Ovary (tissue), 7 donors: ENCODE measurements at regions not wholly inside any gene's neighbourhood (a gene's known extent, or its start where the extent isn't known, plus 50 kb on each side); places are given as distances from the start of the nearest gene placed in this dataset.

Source experiments
- DNase-seq, 5 donors: peaks; one replicate each; pipeline ENCODE4 v3.0.0-alpha.2; 2019 to 2020
- H3K27ac ChIP-seq, 2 donors: fragments of 200-600 bp; one replicate each; pipeline versions ENCODE4 v1.5.1 to v1.8.0; 2019 to 2022
- H3K27me3 ChIP-seq: fragments of 200-600 bp; one replicate; pipeline ENCODE4 v1.8.0; 2022
- H3K36me3 ChIP-seq: fragments of 200-600 bp; sonication (generic); one replicate; pipeline ENCODE4 v1.5.1; 2019
- H3K4me1 ChIP-seq: one replicate; pipeline ENCODE4 v1.8.1; 2013; ENCODE audit warnings: mild to moderate bottlenecking, moderate library complexity; ENCODE audit not compliant: insufficient read depth
- H3K4me3 ChIP-seq: fragments of 200-600 bp; sonication (generic); one replicate; pipeline ENCODE4 v1.5.1; 2017
- H3K9me3 ChIP-seq, 2 donors: fragments of 200-600 bp in 1 of 2; sonication (generic) in 1 of 2; one replicate each; pipeline versions ENCODE4 v1.5.1 to v1.8.1; 2013 to 2019; ENCODE audit warnings: mild to moderate bottlenecking in 1 of 2, moderate library complexity in 1 of 2
- EP300 ChIP-seq: sonication (generic); formaldehyde crosslinking; IDR thresholded peaks from one replicate; pipeline ENCODE4 v1.6.1; 2017; ENCODE audit warnings: antibody characterized with exemption
- POLR2A ChIP-seq: fragments of 450-650 bp; IDR thresholded peaks from one replicate; pipeline ENCODE4 v1.6.1; 2017; ENCODE audit warnings: antibody characterized with exemption, mild to moderate bottlenecking, moderate library complexity
- WGBS, 3 donors: extraction: QIAGEN DNeasy Blood & Tissue Kit in 1 of 3; methylation state at CpG; one replicate each; pipeline versions ENCODE4 v1.1.5 to v1.1.7; 2013 to 2017; 5-methylcytosine and 5-hydroxymethylcytosine counted together
- intact Hi-C, 4 donors: fragments of 100-400 bp; cut with DNase I; formaldehyde crosslinking; loops; one replicate each; pipeline versions ENCODE4 v1.11.0 to v1.15.1; 2022 to 2023
- TF ChIP-seq, protein P1 (sequence below), 3 donors: fragments of 450-650 bp in 2 of 3; fragments of 200-600 bp in 1 of 3; IDR thresholded peaks; one replicate each; pipeline versions ENCODE4 v1.5.1 to v1.8.0; 2016 to 2022; ENCODE audit warnings: antibody characterized with exemption in 3 of 3, mild to moderate bottlenecking in 1 of 3
- donor health status: DM: no; HTN: no; CAD: no; lungs with moderate emphysema.
- donor health status: DM: no; HTN: no; CAD: no.
- donor health status: Bipolar disorder and iron deficiency.
- donor health status: DM: no; HTN: no; CAD: no.
- donor health status: DM: yes; HTN: yes; CAD: no.

DNA sequence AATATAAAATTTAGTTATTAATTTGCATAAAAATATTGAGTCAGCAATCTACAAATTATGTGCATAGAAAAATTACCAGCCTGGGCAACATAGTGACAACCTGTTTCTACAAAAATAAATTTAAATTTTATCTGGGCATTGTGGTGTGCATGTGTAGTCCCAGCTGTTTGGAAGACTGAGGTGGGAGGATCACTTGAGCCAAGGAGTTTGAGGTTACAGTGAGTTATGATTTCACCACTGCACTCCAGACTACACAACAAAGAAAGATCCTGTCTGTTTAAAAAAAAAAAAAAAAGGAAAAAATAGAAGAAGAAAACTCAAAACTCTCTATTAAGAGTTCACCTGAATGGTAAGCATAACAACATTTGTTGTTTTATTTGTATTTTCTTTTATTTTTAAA, 1048.4 kb upstream of the CDH2 start:
- Histone ChIP-seq H3K4me3 (no peak overlapping the region), H3K36me3 (no peaks in the 10 kb centered on the region), H3K27ac (no peak overlapping the region), H3K27me3 (no peaks in the 10 kb centered on the region), H3K9me3 (no peaks in the 10 kb centered on the region), H3K4me1 (no peaks in the 10 kb centered on the region)
- TF ChIP-seq, protein P1, sequence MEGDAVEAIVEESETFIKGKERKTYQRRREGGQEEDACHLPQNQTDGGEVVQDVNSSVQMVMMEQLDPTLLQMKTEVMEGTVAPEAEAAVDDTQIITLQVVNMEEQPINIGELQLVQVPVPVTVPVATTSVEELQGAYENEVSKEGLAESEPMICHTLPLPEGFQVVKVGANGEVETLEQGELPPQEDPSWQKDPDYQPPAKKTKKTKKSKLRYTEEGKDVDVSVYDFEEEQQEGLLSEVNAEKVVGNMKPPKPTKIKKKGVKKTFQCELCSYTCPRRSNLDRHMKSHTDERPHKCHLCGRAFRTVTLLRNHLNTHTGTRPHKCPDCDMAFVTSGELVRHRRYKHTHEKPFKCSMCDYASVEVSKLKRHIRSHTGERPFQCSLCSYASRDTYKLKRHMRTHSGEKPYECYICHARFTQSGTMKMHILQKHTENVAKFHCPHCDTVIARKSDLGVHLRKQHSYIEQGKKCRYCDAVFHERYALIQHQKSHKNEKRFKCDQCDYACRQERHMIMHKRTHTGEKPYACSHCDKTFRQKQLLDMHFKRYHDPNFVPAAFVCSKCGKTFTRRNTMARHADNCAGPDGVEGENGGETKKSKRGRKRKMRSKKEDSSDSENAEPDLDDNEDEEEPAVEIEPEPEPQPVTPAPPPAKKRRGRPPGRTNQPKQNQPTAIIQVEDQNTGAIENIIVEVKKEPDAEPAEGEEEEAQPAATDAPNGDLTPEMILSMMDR (IDR thresholded peaks at IDR 0.05): no peak
- TF ChIP-seq EP300: no peak
- TF ChIP-seq POLR2A: no peak
- intact Hi-C loops: no loop called here
- no peak for DNase-seq

DNA sequence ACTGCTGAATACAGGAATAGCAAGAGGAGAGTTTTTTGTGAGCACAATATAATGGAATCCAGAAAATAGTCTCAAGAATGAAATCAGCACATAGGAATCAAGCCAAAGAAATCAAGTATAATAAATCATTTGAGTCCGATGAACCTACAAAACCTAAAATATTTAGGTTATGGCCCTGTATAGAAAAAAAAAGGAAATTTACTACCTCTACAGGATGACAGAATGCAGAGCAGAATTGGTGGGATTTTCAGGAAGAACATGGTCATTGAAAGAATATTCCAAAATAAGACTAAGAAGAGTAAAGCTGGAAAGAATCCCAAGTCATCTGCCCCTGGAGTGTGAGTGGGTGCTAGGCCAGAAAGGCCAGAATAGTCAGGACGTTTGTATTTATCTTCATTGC, 1041.2 kb upstream of the CDH2 start:
- 48 to 60% (median 56%) methylated on average over 2 of the region's 2 CpGs for WGBS, 3 donors
- Histone ChIP-seq H3K9me3 (no peaks in the 10 kb centered on the region), H3K4me3 (no peak overlapping the region), H3K4me1 (no peaks in the 10 kb centered on the region), H3K36me3 (no peaks in the 10 kb centered on the region), H3K27me3 (no peaks in the 10 kb centered on the region), H3K27ac (no peak overlapping the region)
- intact Hi-C loops: no loop called here
- no peak for TF ChIP-seq EP300
- TF ChIP-seq, protein P1 (IDR thresholded peaks at IDR 0.05): no peak
- DNase-seq: no peak

DNA sequence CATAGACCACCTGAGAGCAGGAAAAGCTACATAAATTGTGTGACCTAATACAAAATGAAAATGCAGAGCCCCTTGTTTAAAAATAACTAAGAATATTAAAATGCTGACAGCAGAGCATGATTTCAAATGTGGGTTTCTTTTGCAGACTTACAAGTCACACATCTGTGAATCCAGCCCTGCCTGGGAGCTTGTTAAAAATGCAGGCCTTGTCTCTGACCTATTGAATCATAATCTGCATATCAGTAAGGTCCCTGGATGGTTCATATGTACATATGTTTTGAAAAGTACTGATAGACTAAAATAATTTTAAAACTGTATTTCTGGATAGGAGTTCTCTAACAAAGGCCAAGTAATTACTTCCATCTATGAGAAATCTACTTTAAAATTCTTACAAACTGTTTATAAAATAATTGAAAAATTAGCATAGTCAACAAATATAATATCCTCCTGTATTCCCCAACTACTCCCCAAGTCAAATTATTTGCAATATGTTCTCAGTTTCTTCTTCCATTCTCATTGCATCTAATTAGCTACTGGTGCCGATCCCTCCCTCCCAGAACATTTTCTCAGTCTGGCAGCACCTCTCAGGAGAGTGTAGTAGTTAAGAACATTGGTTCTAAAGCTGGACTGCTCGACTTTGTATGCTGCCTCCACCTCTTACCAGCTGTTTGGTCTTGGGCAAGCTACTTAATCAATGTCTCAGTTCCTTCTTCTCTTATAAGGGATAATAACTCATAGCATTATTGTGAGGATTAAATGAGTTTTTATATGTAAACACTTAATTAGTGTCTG, 1040.4 kb upstream of the CDH2 start:
- no peaks in the 10 kb centered on the region for H3K9me3 ChIP-seq
- 68 to 76% (median 74%) methylated on average over 2 of the region's 2 CpGs for WGBS, 3 donors
- no peaks in the 10 kb centered on the region for H3K27me3 ChIP-seq
- no peaks in the 10 kb centered on the region for H3K4me1 ChIP-seq
- no peaks in the 10 kb centered on the region for H3K36me3 ChIP-seq
- H3K4me3 ChIP-seq: no peak overlapping the region
- no peak for DNase-seq
- intact Hi-C loops: no loop called here
- no peak overlapping the region for H3K27ac ChIP-seq
- no peak for TF ChIP-seq EP300
- no peak for TF ChIP-seq POLR2A
- TF ChIP-seq, protein P1 (IDR thresholded peaks at IDR 0.05): no peak

DNA sequence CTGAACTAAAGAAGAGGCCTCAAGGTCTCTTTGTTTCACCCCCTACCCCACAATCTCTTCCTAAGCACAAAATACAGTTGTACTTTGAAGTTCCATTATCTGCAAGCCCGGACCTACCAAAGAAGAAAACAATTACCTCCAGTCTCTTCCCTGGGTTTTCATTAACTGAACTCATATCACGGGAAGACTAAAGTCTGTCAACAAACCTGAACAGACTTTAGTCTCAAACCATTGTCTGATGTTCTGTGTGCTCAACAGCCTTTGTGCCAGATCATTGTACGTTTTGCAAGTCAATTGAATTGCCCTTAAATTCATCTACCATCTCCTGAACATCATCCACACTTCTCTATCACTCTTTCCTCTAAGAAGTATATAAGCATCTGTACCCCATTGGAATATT, 1021.9 kb upstream of the CDH2 start:
- intact Hi-C loops: no loop called here
- TF ChIP-seq, protein P1 (IDR thresholded peaks at IDR 0.05): no peak
- no peak for TF ChIP-seq EP300
- no peak for TF ChIP-seq POLR2A
- 76 to 86% (median 84%) methylated on average over 3 of the region's 3 CpGs for WGBS, 3 donors

More for the DNA sequence above, 1021.9 kb upstream of the CDH2 start:
- Histone ChIP-seq H3K4me1 (no peaks in the 10 kb centered on the region), H3K27ac (no peak overlapping the region), H3K27me3 (no peaks in the 10 kb centered on the region), H3K9me3 (no peaks in the 10 kb centered on the region), H3K4me3 (no peak overlapping the region), H3K36me3 (no peaks in the 10 kb centered on the region)
- no peak for DNase-seq
